ENCODE measurements at regions not wholly inside any gene's neighbourhood (a gene's known extent, or its start where the extent isn't known, plus 50 kb on each side); places are given as distances from the start of the nearest gene placed in this dataset.

DNA sequence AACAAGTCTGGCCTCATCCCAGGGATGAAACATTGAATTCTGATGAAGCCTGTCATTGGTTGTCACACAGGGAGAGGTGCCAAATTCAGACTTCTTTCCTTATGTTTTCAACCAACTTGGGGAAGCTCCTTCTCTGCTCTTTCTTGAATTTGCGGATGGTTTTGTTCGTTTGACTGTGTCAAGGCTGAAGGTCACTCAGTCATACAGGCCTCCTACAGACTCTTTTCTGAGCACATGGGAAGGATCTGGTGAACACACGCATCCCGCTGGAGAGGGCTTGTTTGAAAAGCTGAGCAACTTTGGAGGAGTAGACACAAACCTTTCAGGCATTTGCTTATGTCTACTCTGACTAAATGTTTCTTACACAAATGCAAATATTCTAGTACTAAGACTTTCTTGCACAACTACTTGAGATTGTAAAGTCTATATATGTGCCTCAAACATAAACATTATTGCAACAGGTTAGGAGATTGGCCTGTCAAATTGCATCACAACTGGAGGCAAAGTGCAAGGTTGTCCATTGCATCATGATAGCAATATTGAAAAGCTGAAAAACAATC is 151.5 kb upstream of the NR3C1 start:
- Histone ChIP-seq H3K4me1 (ENCODE audit: low read depth, poor library complexity, severe bottlenecking) (no peaks in the 10 kb centered on the region), H3K4me3 (IDR thresholded peaks at IDR 0.05; ENCODE audit: insufficient read depth, low read depth, low read length) (no peak overlapping the region), H3K27me3 (ENCODE audit: insufficient read depth, low read depth) (no peaks in the 10 kb centered on the region), H2AFZ (ENCODE audit: low read depth) (no peak overlapping the region), H3K9ac (no peak overlapping the region), H3K4me2 (no peak overlapping the region), H3K36me3 (ENCODE audit: insufficient read depth) (no peaks in the 10 kb centered on the region; the same call in 1 of the 2 replicates), H3K79me2 (ENCODE audit: insufficient read depth, low read depth) (no peaks in the 10 kb centered on the region), H3K27ac (no peak overlapping the region), H4K20me1 (ENCODE audit: insufficient read depth) (no peaks in the 10 kb centered on the region)
- TF ChIP-seq, protein P1, sequence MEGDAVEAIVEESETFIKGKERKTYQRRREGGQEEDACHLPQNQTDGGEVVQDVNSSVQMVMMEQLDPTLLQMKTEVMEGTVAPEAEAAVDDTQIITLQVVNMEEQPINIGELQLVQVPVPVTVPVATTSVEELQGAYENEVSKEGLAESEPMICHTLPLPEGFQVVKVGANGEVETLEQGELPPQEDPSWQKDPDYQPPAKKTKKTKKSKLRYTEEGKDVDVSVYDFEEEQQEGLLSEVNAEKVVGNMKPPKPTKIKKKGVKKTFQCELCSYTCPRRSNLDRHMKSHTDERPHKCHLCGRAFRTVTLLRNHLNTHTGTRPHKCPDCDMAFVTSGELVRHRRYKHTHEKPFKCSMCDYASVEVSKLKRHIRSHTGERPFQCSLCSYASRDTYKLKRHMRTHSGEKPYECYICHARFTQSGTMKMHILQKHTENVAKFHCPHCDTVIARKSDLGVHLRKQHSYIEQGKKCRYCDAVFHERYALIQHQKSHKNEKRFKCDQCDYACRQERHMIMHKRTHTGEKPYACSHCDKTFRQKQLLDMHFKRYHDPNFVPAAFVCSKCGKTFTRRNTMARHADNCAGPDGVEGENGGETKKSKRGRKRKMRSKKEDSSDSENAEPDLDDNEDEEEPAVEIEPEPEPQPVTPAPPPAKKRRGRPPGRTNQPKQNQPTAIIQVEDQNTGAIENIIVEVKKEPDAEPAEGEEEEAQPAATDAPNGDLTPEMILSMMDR (conservative IDR thresholded peaks at IDR 0.05; ENCODE audit: low read depth, low read length): no peak

DNA sequence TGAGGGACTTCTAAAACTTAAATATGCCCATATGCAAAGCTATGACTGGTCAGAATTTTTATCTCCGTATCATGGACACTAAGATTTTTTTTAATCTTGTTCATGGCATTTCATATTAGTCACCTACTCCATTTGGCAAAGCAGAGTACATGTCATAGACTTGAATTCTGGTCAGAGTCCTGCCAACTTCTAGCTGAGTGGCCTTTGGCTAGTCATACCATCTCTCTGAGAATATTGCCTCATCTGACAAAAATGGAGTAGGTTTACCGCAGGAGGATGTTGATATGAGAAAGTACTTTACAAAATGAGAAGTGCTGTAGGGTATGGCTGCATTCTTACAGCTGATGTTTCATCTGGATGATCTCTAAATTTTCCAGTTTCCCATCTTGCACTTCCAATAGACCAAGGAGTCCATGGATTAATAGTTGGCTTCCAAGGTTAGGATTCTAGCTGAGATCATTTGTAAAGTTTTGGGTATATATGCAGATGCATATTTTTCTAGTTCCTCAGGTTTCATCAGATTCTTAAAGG is 150.8 kb upstream of the NR3C1 start:
- no peak overlapping the region for H2AFZ ChIP-seq (ENCODE audit: low read depth)
- no peak overlapping the region for H3K4me3 ChIP-seq (IDR thresholded peaks at IDR 0.05; ENCODE audit: insufficient read depth, low read depth, low read length)
- no peaks in the 10 kb centered on the region for H3K27me3 ChIP-seq (ENCODE audit: insufficient read depth, low read depth)
- H3K27ac ChIP-seq: no peak overlapping the region
- H3K9ac ChIP-seq: no peak overlapping the region
- TF ChIP-seq, protein P1 (conservative IDR thresholded peaks at IDR 0.05; ENCODE audit: low read depth, low read length): no peak
- H4K20me1 ChIP-seq (ENCODE audit: insufficient read depth): no peaks in the 10 kb centered on the region
- H3K79me2 ChIP-seq (ENCODE audit: insufficient read depth, low read depth): no peaks in the 10 kb centered on the region
- no peaks in the 10 kb centered on the region; the same call in 1 of the 2 replicates for H3K36me3 ChIP-seq (ENCODE audit: insufficient read depth)
- no peak overlapping the region for H3K4me2 ChIP-seq
- H3K4me1 ChIP-seq (ENCODE audit: low read depth, poor library complexity, severe bottlenecking): no peaks in the 10 kb centered on the region

DNA sequence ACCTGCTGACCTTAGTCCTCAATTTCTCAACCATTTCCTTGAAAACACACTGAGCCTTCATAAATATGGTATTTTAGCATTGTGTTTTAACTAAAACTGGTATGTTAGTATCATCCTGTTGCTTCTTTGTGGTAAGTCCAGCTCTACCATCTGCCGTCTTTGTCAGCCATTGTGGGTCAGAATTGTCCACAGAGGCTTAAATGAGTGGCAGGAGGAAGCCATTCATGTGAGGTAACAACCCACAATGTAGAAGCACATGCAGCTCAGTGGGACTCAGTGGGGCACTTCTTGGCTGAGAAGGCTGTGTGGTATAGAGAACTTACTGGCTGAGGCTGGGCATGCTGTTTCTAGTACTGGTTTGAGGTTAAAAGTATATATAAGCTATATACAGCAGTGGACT is 149.2 kb upstream of the NR3C1 start:
- no peaks in the 10 kb centered on the region for H4K20me1 ChIP-seq (ENCODE audit: insufficient read depth)
- no peak overlapping the region for H3K27ac ChIP-seq
- no peaks in the 10 kb centered on the region for H3K79me2 ChIP-seq (ENCODE audit: insufficient read depth, low read depth)
- no peak overlapping the region for H3K9ac ChIP-seq
- no peak overlapping the region for H3K4me2 ChIP-seq
- no peak overlapping the region for H2AFZ ChIP-seq (ENCODE audit: low read depth)
- no peaks in the 10 kb centered on the region for H3K27me3 ChIP-seq (ENCODE audit: insufficient read depth, low read depth)
- TF ChIP-seq, protein P1 (conservative IDR thresholded peaks at IDR 0.05; ENCODE audit: low read depth, low read length): no peak
- no peak overlapping the region for H3K4me3 ChIP-seq (IDR thresholded peaks at IDR 0.05; ENCODE audit: insufficient read depth, low read depth, low read length)
- no peaks in the 10 kb centered on the region; the same call in 1 of the 2 replicates for H3K36me3 ChIP-seq (ENCODE audit: insufficient read depth)
- H3K4me1 ChIP-seq (ENCODE audit: low read depth, poor library complexity, severe bottlenecking): no peaks in the 10 kb centered on the region

DNA sequence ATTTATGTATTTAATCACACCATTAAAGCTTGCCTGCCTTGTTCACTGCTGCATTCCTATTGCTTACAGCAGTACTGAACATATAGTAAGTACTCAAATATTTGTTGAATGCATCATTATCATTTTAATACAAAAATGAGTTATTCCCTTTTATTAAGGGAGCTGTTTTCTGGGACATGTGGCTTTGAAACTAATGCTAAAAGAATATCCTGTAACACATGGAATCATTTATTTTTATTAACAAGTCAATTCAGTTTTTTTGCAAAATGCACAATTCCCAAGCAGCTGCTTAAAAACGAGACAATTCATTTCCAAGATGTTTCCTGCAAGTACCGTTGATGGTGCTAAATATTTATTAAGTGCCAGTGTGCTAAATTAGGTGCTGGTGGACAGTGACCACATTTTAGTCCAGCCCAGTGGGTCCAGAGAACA is 148.3 kb upstream of the NR3C1 start:
- no peaks in the 10 kb centered on the region for H3K4me1 ChIP-seq (ENCODE audit: low read depth, poor library complexity, severe bottlenecking)
- no peak overlapping the region for H3K4me2 ChIP-seq
- H3K27ac ChIP-seq: no peak overlapping the region
- H2AFZ ChIP-seq (ENCODE audit: low read depth): no peak overlapping the region
- TF ChIP-seq, protein P1 (conservative IDR thresholded peaks at IDR 0.05; ENCODE audit: low read depth, low read length): no peak
- H4K20me1 ChIP-seq (ENCODE audit: insufficient read depth): no peaks in the 10 kb centered on the region
- no peaks in the 10 kb centered on the region for H3K79me2 ChIP-seq (ENCODE audit: insufficient read depth, low read depth)
- no peak overlapping the region for H3K9ac ChIP-seq
- H3K27me3 ChIP-seq (ENCODE audit: insufficient read depth, low read depth): no peaks in the 10 kb centered on the region
- H3K4me3 ChIP-seq (IDR thresholded peaks at IDR 0.05; ENCODE audit: insufficient read depth, low read depth, low read length): no peak overlapping the region
- H3K36me3 ChIP-seq (ENCODE audit: insufficient read depth): no peaks in the 10 kb centered on the region; the same call in 1 of the 2 replicates
